Activated CD4-positive, alpha-beta T cell treated with anti-CD3 and anti-CD28 coated beads for 1 hour (primary cell): ENCODE measurements at regions not wholly inside any gene's neighbourhood (a gene's known extent, or its start where the extent isn't known, plus 50 kb on each side); places are given as distances from the start of the nearest gene placed in this dataset.
"Not testable (repeated sequence)": the region's sequence is repeated elsewhere in the genome, so short reads cannot be mapped to it uniquely, and the experiment has no call there.

Source experiments
- DNase-seq: peaks from one replicate; pipeline ENCODE4 v3.0.0-alpha.2; 2020

- DNase-seq: no peak
Measured at GRCh38 chr17:83204230-83204725, 124.9 kb downstream of the METRNL start.

- not testable (repeated sequence) for DNase-seq
Measured at GRCh38 chr17:83204736-83205386, 125.5 kb downstream of the METRNL start.

- DNase-seq: peak; percentile 35
Measured at GRCh38 chr17:83205387-83206035, 126.1 kb downstream of the METRNL start.

- DNase-seq: not testable (repeated sequence)
Measured at GRCh38 chr17:83206036-83206394, 126.6 kb downstream of the METRNL start.

- DNase-seq: not testable (repeated sequence)
Measured at GRCh38 chr17:83206819-83207588, 127.6 kb downstream of the METRNL start.

- not testable (repeated sequence) for DNase-seq
Measured at GRCh38 chr17:83247001-83247400, 167.6 kb downstream of the METRNL start.
